ENCODE measurements at regions not wholly inside any gene's neighbourhood (a gene's known extent, or its start where the extent isn't known, plus 50 kb on each side); places are given as distances from the start of the nearest gene placed in this dataset.

DNA sequence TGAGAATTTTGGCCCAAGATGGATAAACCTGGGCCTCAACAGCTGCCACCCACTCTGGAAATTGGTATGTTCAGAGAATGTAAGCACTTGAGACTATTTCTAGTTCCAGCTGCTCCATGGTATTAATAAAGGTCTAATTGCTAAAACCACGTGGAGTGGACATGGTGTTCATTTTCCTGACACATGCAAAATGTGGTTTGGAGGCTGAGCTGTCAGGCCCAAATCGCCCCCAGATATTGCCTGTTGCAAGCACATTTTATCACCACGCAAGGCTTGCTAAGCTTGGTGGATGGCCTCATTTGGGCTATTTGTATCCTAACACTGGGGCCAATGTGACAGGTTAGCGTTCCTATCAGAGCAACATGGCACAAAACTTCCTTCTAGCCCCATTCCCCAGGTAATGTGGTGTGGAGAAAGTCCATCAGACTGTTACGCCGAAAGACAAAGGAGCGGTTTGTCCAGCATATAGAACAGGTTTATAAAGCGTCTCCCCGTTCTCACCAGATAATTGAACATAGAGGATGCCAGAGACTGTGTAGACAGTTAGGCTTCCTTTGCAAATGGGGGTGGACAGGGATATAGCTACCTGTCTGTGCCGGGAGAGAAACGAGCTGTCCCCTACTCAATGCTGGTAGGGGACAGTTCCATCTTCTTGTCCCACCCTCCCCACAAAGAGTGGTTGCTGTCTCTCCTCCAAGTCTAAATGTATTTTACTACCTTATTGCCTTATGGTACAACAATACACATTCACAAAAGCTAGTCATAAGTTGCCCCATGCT, 78.0 kb upstream of the ANKRD1 start:
- no peaks in the 10 kb centered on the region for H3K27me3 ChIP-seq (ENCODE audit: insufficient read depth, low read depth)
- no peak for TF ChIP-seq EZH2 (IDR thresholded peaks at IDR 0.05; ENCODE audit: low read depth)
- TF ChIP-seq, protein P1, sequence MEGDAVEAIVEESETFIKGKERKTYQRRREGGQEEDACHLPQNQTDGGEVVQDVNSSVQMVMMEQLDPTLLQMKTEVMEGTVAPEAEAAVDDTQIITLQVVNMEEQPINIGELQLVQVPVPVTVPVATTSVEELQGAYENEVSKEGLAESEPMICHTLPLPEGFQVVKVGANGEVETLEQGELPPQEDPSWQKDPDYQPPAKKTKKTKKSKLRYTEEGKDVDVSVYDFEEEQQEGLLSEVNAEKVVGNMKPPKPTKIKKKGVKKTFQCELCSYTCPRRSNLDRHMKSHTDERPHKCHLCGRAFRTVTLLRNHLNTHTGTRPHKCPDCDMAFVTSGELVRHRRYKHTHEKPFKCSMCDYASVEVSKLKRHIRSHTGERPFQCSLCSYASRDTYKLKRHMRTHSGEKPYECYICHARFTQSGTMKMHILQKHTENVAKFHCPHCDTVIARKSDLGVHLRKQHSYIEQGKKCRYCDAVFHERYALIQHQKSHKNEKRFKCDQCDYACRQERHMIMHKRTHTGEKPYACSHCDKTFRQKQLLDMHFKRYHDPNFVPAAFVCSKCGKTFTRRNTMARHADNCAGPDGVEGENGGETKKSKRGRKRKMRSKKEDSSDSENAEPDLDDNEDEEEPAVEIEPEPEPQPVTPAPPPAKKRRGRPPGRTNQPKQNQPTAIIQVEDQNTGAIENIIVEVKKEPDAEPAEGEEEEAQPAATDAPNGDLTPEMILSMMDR (conservative IDR thresholded peaks at IDR 0.05): no peak
- CTCF ChIA-PET: no interaction called here

DNA sequence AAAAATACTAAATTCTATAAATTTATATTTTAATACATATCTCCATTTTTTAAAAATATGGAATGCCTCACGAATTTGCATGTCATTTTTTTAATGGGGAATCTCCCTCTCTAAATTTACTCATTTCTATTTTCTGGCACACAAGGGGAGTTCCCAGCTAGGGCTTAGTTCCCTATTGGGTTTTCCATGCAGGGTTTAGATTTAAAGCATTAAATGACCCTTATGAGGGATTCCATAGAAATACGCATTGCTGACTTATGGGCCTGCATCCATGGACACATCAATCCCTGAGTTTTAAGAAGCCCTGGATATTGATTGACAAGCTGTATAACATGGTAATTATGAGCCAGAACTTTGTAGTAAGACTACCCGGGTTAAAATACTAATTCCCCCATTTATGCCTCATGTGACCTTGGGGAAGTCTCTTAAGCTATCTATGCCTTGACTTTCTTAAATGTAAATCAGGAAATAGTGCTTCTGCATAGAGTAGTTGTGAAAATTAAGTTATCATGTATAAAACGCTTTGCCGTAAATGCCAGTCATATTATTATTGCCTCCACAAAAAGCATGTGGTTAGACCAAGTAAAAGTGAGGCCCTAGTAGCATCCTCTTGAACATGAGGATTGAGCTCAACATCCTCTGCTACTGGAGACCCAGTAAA, 78.8 kb upstream of the ANKRD1 start:
- no TSS peak for BruUV-seq (replicated peaks)
- H3K9me3 ChIP-seq (ENCODE audit: insufficient read depth, low read depth): no peaks in the 10 kb centered on the region
- H3F3A ChIP-seq (ENCODE audit: insufficient read depth, low read depth): no peaks in the 10 kb centered on the region
- H3K79me2 ChIP-seq (ENCODE audit: low read depth): no peaks in the 10 kb centered on the region
- no peak overlapping the region for H3K27ac ChIP-seq
- CTCF ChIA-PET: no interaction called here
- no peaks in the 10 kb centered on the region for H3K4me1 ChIP-seq (replicated peaks; ENCODE audit: insufficient read depth)
- H3K4me2 ChIP-seq: no peak overlapping the region
- no peak for DNase-seq
- intact Hi-C loops (cut with micrococcal nuclease; ENCODE audit: unreplicated experiment): no loop called here
- no peak overlapping the region for H3K4me3 ChIP-seq
- H4K20me1 ChIP-seq (ENCODE audit: insufficient read depth): no peaks in the 10 kb centered on the region
- no peaks in the 10 kb centered on the region for H3K27me3 ChIP-seq (ENCODE audit: insufficient read depth, low read depth)
- no peak overlapping the region for H2AFZ ChIP-seq
- H3K36me3 ChIP-seq (ENCODE audit: low read depth): no peaks in the 10 kb centered on the region
- no peaks in the 10 kb centered on the region for H3K9me2 ChIP-seq (ENCODE audit: insufficient read depth)
- POLR2A ChIA-PET (ENCODE audit: unreplicated experiment): no interaction called here
- TF ChIP-seq, protein P1 (conservative IDR thresholded peaks at IDR 0.05): no peak
- no peak for TF ChIP-seq EZH2 (IDR thresholded peaks at IDR 0.05; ENCODE audit: low read depth)

More for the DNA sequence above, 78.0 kb upstream of the ANKRD1 start:
- intact Hi-C loops (cut with micrococcal nuclease; ENCODE audit: unreplicated experiment): no loop called here
- DNase-seq: no peak
- no peak overlapping the region for H3K4me3 ChIP-seq
- no peaks in the 10 kb centered on the region for H3K79me2 ChIP-seq (ENCODE audit: low read depth)
- no peak overlapping the region for H3K27ac ChIP-seq
- no TSS peak for BruUV-seq (replicated peaks)
- no peaks in the 10 kb centered on the region for H3K9me2 ChIP-seq (ENCODE audit: insufficient read depth)
- H3K4me1 ChIP-seq (replicated peaks; ENCODE audit: insufficient read depth): no peaks in the 10 kb centered on the region
- no peaks in the 10 kb centered on the region for H3F3A ChIP-seq (ENCODE audit: insufficient read depth, low read depth)
- no peak overlapping the region for H2AFZ ChIP-seq
- no peaks in the 10 kb centered on the region for H4K20me1 ChIP-seq (ENCODE audit: insufficient read depth)
- H3K4me2 ChIP-seq: no peak overlapping the region
- no peaks in the 10 kb centered on the region for H3K9me3 ChIP-seq (ENCODE audit: insufficient read depth, low read depth)
- POLR2A ChIA-PET (ENCODE audit: unreplicated experiment): no interaction called here
- no peaks in the 10 kb centered on the region for H3K36me3 ChIP-seq (ENCODE audit: low read depth)

DNA sequence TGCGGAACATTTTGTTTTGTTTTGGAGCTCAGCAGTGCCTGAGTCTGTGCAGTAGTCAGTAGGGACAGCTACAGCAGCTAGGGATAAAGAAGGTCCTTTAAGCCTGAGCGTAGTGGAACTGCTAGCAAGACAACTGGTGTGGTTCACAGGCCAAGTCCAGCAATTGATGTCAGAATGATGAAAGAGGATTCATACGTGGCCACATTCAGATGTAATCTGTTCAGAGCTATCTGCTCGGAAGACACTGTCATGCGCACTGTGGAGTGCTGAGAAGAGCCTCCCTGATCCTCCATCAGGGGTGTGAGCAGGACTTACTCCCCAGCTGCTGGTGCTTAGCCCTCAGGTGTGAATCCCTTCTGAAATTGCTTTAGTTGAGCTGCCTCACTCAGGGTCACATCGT, 79.6 kb upstream of the ANKRD1 start:
- intact Hi-C loops (cut with micrococcal nuclease; ENCODE audit: unreplicated experiment): no loop called here
- Histone ChIP-seq H3K4me2 (no peak overlapping the region), H3K4me1 (replicated peaks; ENCODE audit: insufficient read depth) (no peaks in the 10 kb centered on the region), H3K27me3 (ENCODE audit: insufficient read depth, low read depth) (no peaks in the 10 kb centered on the region), H4K20me1 (ENCODE audit: insufficient read depth) (no peaks in the 10 kb centered on the region), H3K27ac (no peak overlapping the region), H3F3A (ENCODE audit: insufficient read depth, low read depth) (no peaks in the 10 kb centered on the region), H2AFZ (no peak overlapping the region), H3K9me3 (ENCODE audit: insufficient read depth, low read depth) (no peaks in the 10 kb centered on the region), H3K4me3 (no peak overlapping the region), H3K79me2 (ENCODE audit: low read depth) (no peaks in the 10 kb centered on the region), H3K9me2 (ENCODE audit: insufficient read depth) (no peaks in the 10 kb centered on the region), H3K36me3 (ENCODE audit: low read depth) (no peaks in the 10 kb centered on the region)
- POLR2A ChIA-PET (ENCODE audit: unreplicated experiment): no interaction called here
- DNase-seq: no peak
- BruUV-seq (replicated peaks): no TSS peak
- CTCF ChIA-PET: no interaction called here
- no peak for TF ChIP-seq EZH2 (IDR thresholded peaks at IDR 0.05; ENCODE audit: low read depth)
- TF ChIP-seq, protein P1 (conservative IDR thresholded peaks at IDR 0.05): no peak

All from PC-9 (cell line).